ENCODE measurements at regions not wholly inside any gene's neighbourhood (a gene's known extent, or its start where the extent isn't known, plus 50 kb on each side); places are given as distances from the start of the nearest gene placed in this dataset.
"Not testable (repeated sequence)": the region's sequence is repeated elsewhere in the genome, so short reads cannot be mapped to it uniquely, and the experiment has no call there.

- DNase-seq (ENCODE audit: low spot score) = no peak
Measured at GRCh38 chr2:122061206-122061605, 305.8 kb downstream of the TSN start.

GRCh38 chr2:122061831-122062230 is 306.4 kb downstream of the TSN start:
- no peak for DNase-seq (ENCODE audit: low spot score)

- no peak for DNase-seq (ENCODE audit: low spot score)
Measured at GRCh38 chr2:122062506-122062905, 307.1 kb downstream of the TSN start.

- no peak for DNase-seq (ENCODE audit: low spot score)
Measured at GRCh38 chr2:122063716-122064115, 308.3 kb downstream of the TSN start.

GRCh38 chr2:122070241-122070731 is 314.8 kb downstream of the TSN start:
- no peak for DNase-seq (ENCODE audit: low spot score)

- no peak for DNase-seq (ENCODE audit: low spot score)
Measured at GRCh38 chr2:122072666-122073065, 317.2 kb downstream of the TSN start.

GRCh38 chr2:122074201-122074600 is 318.8 kb downstream of the TSN start:
- DNase-seq (ENCODE audit: low spot score) = no peak

- DNase-seq (ENCODE audit: low spot score) = no peak
Measured at GRCh38 chr2:122075381-122075780, 319.9 kb downstream of the TSN start.

GRCh38 chr2:122077114-122077513 is 321.7 kb downstream of the TSN start:
- DNase-seq (ENCODE audit: low spot score) = no peak

GRCh38 chr2:122077771-122078170 is 322.3 kb downstream of the TSN start:
- no peak for DNase-seq (ENCODE audit: low spot score)

GRCh38 chr2:122078451-122078850 is 323.0 kb downstream of the TSN start:
- no peak for DNase-seq (ENCODE audit: low spot score)

- no peak for DNase-seq (ENCODE audit: low spot score)
Measured at GRCh38 chr2:122079844-122080243, 324.4 kb downstream of the TSN start.

GRCh38 chr2:122080316-122080715 is 324.9 kb downstream of the TSN start:
- DNase-seq (ENCODE audit: low spot score) = no peak

GRCh38 chr2:122080871-122081270 is 325.4 kb downstream of the TSN start:
- DNase-seq (ENCODE audit: low spot score) = no peak

GRCh38 chr2:122081751-122082150 is 326.3 kb downstream of the TSN start:
- DNase-seq (ENCODE audit: low spot score) = no peak

GRCh38 chr2:122083256-122084048 is 328.0 kb downstream of the TSN start:
- no peak for DNase-seq (ENCODE audit: low spot score)

GRCh38 chr2:122085672-122086071 is 330.2 kb downstream of the TSN start:
- DNase-seq (ENCODE audit: low spot score) = not testable (repeated sequence)

GRCh38 chr2:122094557-122094956 is 339.1 kb downstream of the TSN start:
- no peak for DNase-seq (ENCODE audit: low spot score)

- no peak for DNase-seq (ENCODE audit: low spot score)
Measured at GRCh38 chr2:122096761-122097160, 341.3 kb downstream of the TSN start.

- no peak for DNase-seq (ENCODE audit: low spot score)
Measured at GRCh38 chr2:122098306-122098705, 342.9 kb downstream of the TSN start.

- DNase-seq (ENCODE audit: low spot score) = no peak
Measured at GRCh38 chr2:122100346-122100745, 344.9 kb downstream of the TSN start.

- DNase-seq (ENCODE audit: low spot score) = no peak
Measured at GRCh38 chr2:122100756-122101155, 345.3 kb downstream of the TSN start.

- DNase-seq (ENCODE audit: low spot score) = no peak
Measured at GRCh38 chr2:122101319-122101718, 345.9 kb downstream of the TSN start.
